Stimulated activated effector memory CD8-positive, alpha-beta T cell treated with anti-CD3 and anti-CD28 coated beads, Interleukin-12 subunit alpha, Interleukin-12 subunit beta, amount 100 ng/mL, for 72 hours (primary cell): ENCODE measurements at regions not wholly inside any gene's neighbourhood (a gene's known extent, or its start where the extent isn't known, plus 50 kb on each side); places are given as distances from the start of the nearest gene placed in this dataset.

Experiments used
- ATAC-seq: fragments of 150-1000 bp; cut with Tn5 transposase; 2 replicates; pipeline ENCODE4 v1.10.0; 2021
- DNase-seq, 2 donors: peaks; one replicate each; pipeline ENCODE4 v3.0.0; 2021 to 2022; ENCODE audit warnings: low spot score in 2 of 2
- H3K27ac Mint-ChIP-seq: one replicate; pipeline ENCODE4 v1.8.0; 2022; ENCODE audit warnings: mild to moderate bottlenecking, mixed read lengths
- H3K36me3 Mint-ChIP-seq: one replicate; pipeline ENCODE4 v1.8.0; 2022; ENCODE audit warnings: mild to moderate bottlenecking, mixed read lengths
- H3K4me1 Mint-ChIP-seq: one replicate; pipeline ENCODE4 v1.8.0; 2022; ENCODE audit warnings: mixed read lengths
- H3K4me3 Mint-ChIP-seq: one replicate; pipeline ENCODE4 v1.8.0; 2022; ENCODE audit warnings: mild to moderate bottlenecking, mixed read lengths
- H3K9me3 Mint-ChIP-seq: one replicate; pipeline ENCODE4 v1.8.0; 2022; ENCODE audit warnings: mixed read lengths

DNA sequence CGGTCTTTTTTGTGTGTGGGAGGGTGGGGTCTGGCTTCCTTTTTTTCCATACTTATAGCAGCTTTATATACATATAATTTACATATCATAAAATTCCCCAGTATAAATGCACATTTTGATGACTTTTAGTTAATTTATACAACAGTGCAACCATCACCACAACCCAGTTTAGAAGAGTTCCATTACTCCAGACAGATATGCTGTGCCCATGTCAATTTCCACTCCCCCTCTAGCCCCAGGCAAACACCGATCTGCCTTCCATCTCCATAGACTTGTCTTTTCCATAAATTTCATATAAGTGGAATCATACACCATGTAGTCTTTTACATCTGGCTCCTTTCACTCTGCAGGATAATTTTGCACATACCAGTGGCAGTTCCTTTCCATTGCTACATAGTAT lies 139.2 kb upstream of the SYT6 start:
- no peaks in the 10 kb centered on the region for H3K36me3 Mint-ChIP-seq
- H3K4me1 Mint-ChIP-seq, result peaks cover 14% of the 10 kb centered on the region
- no peak for DNase-seq
- H3K9me3 Mint-ChIP-seq, result no peaks in the 10 kb centered on the region
- H3K4me3 Mint-ChIP-seq, result no peak overlapping the region
- ATAC-seq, result no peak
- no peak overlapping the region for H3K27ac Mint-ChIP-seq

DNA sequence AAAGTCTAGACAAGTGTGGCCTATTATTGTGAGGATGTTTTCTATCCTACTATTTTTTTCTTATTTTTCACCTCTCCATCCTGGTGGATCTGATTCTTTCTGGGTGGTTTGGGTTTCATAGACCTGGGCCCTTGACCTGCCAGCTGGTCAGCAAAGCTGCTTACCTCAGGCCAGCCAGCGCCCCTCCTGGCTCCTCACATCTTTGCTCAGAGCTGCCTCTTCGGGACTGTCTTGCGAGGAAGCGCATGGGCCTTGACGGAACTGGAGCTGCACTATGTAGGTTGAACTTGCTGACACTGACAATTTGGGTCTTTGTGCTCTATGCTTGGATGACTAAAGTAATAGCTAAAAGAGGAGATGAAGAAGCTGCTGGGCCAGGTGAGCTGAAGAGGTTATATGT lies 138.5 kb upstream of the SYT6 start:
- ATAC-seq (no peak), DNase-seq (no peak)
- Mint-ChIP-seq H3K27ac (no peak overlapping the region), H3K4me1 (peaks cover 14% of the 10 kb centered on the region), H3K4me3 (no peak overlapping the region), H3K36me3 (no peaks in the 10 kb centered on the region), H3K9me3 (no peaks in the 10 kb centered on the region)

DNA sequence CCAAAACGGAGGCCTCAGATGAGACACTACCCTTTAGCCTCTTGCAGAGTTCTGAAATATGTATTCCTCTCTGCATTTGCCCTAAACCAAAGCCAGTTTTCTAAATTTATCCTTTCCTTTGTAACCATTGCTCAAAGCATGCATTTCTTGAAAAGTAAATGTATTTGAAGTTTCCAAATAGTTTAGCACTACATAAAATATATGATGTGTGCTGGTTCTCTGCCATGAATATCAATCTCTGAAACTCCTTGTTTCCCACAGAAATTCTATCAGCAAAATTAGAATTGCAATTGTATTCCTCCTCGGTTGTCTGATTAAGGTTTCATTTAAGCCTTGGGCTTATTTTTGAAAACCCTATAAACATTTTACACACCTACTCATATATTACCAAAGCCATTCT lies 137.1 kb upstream of the SYT6 start:
- Mint-ChIP-seq H3K4me3 (no peak overlapping the region), H3K4me1 (peaks cover 11% of the 10 kb centered on the region), H3K27ac (no peak overlapping the region), H3K9me3 (no peaks in the 10 kb centered on the region), H3K36me3 (no peaks in the 10 kb centered on the region)
- no peak for ATAC-seq
- no peak for DNase-seq

DNA sequence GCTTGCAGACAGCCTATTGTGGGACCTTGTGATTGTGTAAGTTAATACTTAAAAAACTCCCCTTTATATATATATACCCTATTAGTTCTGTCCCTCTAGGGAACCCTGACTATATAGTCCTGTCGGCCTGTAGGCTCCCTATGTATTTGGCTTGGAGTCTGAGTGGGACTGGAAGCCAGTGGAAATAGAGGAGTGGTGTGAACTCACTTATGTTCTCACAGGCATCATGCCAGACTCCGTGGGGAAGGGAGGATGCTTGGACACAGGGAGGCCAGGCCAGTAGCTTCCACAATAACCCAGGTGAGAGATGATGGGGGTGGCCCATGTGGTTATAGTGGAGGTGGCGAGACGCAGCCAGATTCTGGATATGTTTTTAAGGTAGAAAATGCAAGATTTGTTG lies 136.7 kb upstream of the SYT6 start:
- Mint-ChIP-seq H3K4me1 (peaks cover 11% of the 10 kb centered on the region), H3K27ac (no peak overlapping the region), H3K9me3 (no peaks in the 10 kb centered on the region), H3K36me3 (no peaks in the 10 kb centered on the region), H3K4me3 (no peak overlapping the region)
- no peak for DNase-seq
- ATAC-seq, result no peak

DNA sequence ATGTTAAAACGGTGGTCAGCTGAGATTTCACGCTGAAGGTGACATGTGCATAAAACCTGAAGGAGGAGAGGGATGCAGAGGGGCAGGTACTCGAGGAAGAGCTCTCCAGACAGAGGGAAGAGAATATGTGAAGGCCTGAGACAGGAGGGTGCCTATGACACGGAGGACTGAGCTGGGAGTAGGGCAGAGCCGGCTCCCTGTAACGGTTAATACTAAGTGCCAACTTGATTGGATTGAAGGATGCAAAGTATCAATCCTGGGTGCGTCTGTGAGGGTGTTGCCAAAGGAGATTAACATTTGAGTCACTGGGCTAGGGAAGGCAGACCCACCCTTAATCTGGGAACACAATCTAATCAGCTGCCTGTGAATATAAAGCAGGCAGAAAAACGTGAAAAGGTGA lies 136.2 kb upstream of the SYT6 start:
- Mint-ChIP-seq H3K4me3 (no peak overlapping the region), H3K9me3 (no peaks in the 10 kb centered on the region), H3K4me1 (peaks cover 11% of the 10 kb centered on the region), H3K27ac (no peak overlapping the region), H3K36me3 (no peaks in the 10 kb centered on the region)
- no peak for DNase-seq
- no peak for ATAC-seq

DNA sequence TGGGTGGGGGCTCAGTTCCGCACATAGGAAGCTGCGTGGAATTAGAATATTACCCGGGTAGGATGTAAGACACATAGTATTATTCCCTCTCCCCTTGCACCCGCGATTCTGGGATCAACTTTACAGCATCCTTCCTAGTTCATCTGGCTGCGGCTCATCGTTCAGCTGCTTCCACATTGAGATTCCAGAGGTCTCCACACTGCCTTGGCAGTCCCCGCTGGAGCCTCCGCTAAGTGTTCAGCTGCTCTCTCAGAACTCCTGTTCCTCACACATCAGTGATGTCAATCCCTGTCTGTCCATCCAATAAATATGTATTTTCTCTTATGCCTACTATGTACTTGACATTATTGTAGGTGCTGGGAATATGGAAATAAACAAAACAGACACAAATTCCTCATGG lies 135.6 kb upstream of the SYT6 start:
- Mint-ChIP-seq H3K4me1 (peaks cover 11% of the 10 kb centered on the region), H3K27ac (no peak overlapping the region), H3K9me3 (no peaks in the 10 kb centered on the region), H3K4me3 (no peak overlapping the region), H3K36me3 (no peaks in the 10 kb centered on the region)
- no peak for DNase-seq
- no peak for ATAC-seq

DNA sequence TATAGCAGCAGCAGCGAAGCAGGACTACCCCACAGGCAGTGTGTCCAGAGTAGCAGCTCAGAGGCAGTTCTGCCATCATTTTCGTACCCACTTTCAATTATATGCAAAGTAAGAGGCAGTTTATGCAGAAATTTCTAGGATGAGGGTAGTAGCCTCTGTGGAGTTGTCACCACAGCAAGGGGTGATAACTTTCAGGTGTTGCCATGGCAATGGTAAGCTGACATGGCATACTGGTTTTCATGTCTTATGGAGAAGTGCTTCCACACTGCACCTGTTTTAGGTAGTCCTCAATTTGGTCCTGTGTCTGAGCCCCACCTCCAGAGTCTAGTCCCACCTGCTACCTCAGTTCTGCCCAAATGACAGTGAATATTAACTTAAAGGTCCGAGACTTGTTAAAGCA lies 133.3 kb upstream of the SYT6 start:
- ATAC-seq, result no peak
- no peak for DNase-seq
- H3K9me3 Mint-ChIP-seq, result no peaks in the 10 kb centered on the region
- no peak overlapping the region for H3K4me3 Mint-ChIP-seq
- no peak overlapping the region for H3K27ac Mint-ChIP-seq
- H3K4me1 Mint-ChIP-seq, result peaks cover 11% of the 10 kb centered on the region
- no peaks in the 10 kb centered on the region for H3K36me3 Mint-ChIP-seq

DNA sequence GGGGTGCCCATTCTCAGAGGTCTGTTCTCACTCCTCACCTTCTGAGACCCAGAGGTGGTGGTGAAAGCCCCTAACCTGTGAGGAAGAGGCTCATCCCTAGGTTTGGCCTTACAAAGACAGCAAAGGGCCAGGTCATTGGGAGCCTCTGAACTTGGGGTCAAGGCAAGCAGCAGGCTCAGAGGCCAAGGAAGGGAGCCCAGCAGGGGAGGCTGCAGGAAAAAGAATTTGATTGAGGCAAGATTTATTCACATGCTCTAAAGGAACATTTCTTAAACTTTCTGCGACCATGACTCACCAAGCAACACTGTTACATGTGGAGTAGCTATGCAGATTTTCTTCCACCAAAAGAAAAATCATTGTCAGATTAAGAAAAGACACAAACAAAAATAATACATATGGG lies 132.5 kb upstream of the SYT6 start:
- Mint-ChIP-seq H3K4me3 (no peak overlapping the region), H3K4me1 (peaks cover 11% of the 10 kb centered on the region), H3K36me3 (no peaks in the 10 kb centered on the region), H3K27ac (no peak overlapping the region), H3K9me3 (no peaks in the 10 kb centered on the region)
- no peak for ATAC-seq
- DNase-seq, result no peak

DNA sequence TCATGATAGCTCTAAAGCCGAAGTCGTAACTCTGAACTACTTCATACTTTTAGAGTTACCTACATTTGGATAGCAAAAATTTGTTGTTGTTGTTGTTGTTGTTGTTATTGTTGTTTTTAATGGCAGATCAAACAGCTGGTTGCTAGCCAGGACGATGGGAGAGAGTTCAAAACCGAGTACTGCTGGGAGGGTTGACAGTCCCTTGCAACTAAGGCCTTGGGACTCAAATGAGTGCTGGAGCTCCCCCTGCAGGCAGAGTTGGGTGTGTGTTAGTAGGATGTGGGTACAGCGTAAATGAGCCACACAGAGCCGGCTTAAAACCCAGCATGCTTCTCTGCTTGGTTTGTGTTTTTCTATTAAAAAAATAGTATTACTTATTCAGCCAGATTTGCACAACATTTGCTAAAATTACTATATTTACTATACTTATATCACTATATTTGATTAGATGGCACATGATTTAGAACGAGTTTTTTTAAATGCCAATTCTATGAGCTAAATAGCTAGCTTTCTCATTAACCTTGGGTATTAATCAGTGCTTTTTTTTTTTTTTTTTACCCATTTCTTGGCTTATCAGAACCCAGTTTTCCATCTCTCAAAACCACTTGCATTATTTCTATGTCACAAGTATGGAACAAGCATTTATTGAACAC lies 129.2 kb upstream of the SYT6 start:
- H3K27ac Mint-ChIP-seq, result no peak overlapping the region

DNA sequence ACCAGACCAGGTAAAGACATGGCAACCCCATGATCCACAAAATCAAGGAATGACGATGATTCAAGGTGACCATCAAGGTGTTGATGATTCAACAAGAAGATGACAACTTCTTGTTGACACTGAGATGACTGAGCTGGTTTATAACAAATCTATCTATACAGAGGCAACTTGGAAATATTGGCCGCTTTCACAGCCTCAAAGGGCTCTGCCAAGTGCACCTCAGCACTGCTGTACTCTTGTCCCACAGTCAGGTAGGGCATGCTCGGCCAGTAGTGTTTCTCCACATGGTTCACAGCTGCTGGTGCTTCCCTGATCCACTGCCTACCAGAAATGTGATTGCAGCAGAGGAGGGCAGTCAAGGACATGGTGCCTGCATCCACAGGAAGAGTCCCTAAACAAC lies 125.2 kb upstream of the SYT6 start:
- Mint-ChIP-seq H3K9me3 (peaks cover 2% of the 10 kb centered on the region), H3K27ac (no peak overlapping the region), H3K36me3 (no peaks in the 10 kb centered on the region), H3K4me1 (no peaks in the 10 kb centered on the region), H3K4me3 (no peak overlapping the region)
- DNase-seq (no peak), ATAC-seq (no peak)

More for the DNA sequence above, 129.2 kb upstream of the SYT6 start:
- H3K36me3 Mint-ChIP-seq, result no peaks in the 10 kb centered on the region
- no peak overlapping the region for H3K4me3 Mint-ChIP-seq
- H3K9me3 Mint-ChIP-seq, result peaks cover 2% of the 10 kb centered on the region
- DNase-seq (peak; percentile 74 to 88), ATAC-seq (peak; percentile 98)
- peaks cover 4% of the 10 kb centered on the region for H3K4me1 Mint-ChIP-seq

DNA sequence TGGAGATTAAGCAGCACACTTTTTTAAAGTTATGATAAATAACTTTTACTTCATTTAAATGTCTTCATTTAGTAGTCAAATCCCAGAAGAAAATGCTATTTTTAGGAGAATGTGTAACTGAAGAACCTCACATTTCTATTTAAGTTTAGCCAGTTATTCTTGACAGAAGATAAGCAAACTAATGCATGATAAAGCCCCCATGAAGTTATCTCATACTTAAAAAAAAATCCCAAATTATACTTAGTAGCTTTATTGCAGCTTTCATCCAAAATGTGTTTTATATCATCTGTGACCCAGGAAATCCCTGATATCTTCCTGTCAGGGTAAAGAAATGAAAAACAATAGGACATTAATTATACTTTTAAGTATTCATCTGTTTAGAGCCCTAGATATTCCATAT lies 124.8 kb upstream of the SYT6 start:
- no peak for DNase-seq
- Mint-ChIP-seq H3K4me3 (no peak overlapping the region), H3K9me3 (peaks cover 2% of the 10 kb centered on the region), H3K4me1 (no peaks in the 10 kb centered on the region), H3K27ac (no peak overlapping the region), H3K36me3 (no peaks in the 10 kb centered on the region)
- ATAC-seq, result no peak

DNA sequence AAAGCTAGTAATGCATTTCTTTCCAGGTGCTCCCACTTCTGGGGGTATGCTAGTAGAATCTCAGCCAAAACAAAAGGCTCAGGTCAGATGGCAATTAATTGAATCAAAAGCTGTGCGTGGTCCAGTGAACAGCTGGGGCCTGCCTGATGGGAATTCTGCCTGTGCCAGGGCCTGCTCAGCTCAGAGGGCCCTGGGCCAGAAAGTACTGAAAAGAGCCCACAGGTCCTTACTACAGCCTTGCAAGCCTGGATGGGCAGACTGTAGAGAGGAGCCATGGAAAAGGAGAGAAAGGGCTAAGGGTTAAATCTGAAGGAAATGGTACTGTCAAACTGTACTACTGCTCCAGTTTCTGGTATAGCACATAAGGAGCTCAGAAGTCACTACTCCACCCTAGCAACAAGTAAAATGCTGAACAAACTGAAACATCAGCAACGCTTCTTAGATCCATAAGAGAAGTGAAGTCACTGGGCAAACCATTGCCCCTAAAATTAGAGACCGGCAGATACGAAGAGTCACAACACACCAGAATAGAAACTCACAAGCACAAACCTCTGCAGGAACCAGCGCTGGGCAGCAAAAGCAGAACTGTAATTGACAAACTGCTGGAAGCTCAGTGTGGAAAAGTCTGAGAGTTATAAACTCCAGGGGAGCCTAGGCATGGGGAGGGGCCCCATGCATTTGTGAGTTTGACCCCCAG lies 121.1 kb upstream of the SYT6 start:
- ATAC-seq, result no peak
- Mint-ChIP-seq H3K27ac (no peak overlapping the region), H3K36me3 (no peaks in the 10 kb centered on the region), H3K9me3 (peaks cover 2% of the 10 kb centered on the region), H3K4me3 (no peak overlapping the region), H3K4me1 (peaks cover 5% of the 10 kb centered on the region)
- no peak for DNase-seq

DNA sequence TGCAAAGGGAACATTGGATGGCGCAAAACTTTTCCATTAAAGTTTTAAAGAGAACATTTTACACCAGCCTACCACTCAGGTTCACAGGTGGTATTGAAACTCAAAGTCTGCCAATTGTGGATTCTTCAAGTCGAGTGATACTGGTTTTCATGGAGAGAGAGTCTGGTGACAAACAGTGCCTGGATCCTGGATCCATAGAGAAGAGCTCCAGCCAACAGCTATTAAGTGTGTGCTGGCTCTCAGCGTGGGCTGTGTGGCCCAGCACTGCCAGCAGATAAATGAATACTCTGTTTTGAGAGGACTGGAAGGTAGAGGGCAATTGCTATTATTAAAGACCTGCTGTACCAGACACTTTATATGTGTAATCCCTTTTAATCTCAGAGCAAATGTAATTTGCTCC lies 118.9 kb upstream of the SYT6 start:
- H3K36me3 Mint-ChIP-seq, result no peaks in the 10 kb centered on the region
- no peak for DNase-seq
- ATAC-seq, result no peak
- H3K27ac Mint-ChIP-seq, result no peak overlapping the region
- H3K9me3 Mint-ChIP-seq, result no peaks in the 10 kb centered on the region
- H3K4me1 Mint-ChIP-seq, result peaks cover 14% of the 10 kb centered on the region
- H3K4me3 Mint-ChIP-seq, result no peak overlapping the region

DNA sequence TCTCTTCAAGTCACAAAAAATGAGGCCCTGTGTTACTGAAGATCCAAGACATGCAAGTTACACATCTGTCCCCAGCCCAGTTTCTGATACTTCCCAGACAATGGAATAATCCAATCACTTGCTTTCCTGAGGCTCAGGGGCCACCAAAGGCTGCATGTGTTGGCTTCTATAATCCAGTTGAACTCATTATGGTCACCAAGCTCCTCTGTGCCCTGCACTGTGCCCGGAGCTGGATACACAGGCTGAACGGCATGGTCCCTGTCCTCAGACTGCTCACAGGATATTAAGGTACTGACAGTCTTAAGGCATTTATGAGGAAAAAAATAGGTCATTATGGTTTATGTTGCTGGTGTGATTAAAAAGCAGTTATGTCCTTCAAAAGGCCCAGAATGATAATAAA lies 117.0 kb upstream of the SYT6 start:
- no peak for ATAC-seq
- H3K36me3 Mint-ChIP-seq, result no peaks in the 10 kb centered on the region
- peaks cover 14% of the 10 kb centered on the region for H3K4me1 Mint-ChIP-seq
- no peak for DNase-seq
- peaks cover 2% of the 10 kb centered on the region for H3K9me3 Mint-ChIP-seq
- H3K4me3 Mint-ChIP-seq, result no peak overlapping the region
- H3K27ac Mint-ChIP-seq, result no peak overlapping the region

DNA sequence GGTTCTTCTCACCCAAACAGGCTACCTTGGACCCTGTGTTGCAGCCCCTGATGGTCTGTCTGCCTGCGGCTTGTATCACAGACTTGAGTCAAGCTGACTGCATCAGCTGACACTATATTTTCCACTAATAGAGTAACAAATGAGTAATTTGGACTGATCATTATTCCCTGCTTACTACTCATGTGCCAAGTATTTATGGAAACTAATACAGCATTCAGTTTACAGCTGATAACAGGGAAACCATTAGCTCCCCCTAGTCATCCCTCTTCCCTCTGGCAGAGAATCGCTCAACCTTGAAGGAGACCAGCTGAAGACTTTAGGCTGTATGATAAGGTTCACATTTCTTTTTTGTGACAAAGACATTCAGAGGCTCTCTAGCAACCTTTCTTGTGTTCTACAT lies 116.6 kb upstream of the SYT6 start:
- DNase-seq (no peak), ATAC-seq (no peak)
- peaks cover 14% of the 10 kb centered on the region for H3K4me1 Mint-ChIP-seq
- no peak overlapping the region for H3K4me3 Mint-ChIP-seq
- no peak overlapping the region for H3K27ac Mint-ChIP-seq
- H3K9me3 Mint-ChIP-seq, result peaks cover 2% of the 10 kb centered on the region
- no peaks in the 10 kb centered on the region for H3K36me3 Mint-ChIP-seq

DNA sequence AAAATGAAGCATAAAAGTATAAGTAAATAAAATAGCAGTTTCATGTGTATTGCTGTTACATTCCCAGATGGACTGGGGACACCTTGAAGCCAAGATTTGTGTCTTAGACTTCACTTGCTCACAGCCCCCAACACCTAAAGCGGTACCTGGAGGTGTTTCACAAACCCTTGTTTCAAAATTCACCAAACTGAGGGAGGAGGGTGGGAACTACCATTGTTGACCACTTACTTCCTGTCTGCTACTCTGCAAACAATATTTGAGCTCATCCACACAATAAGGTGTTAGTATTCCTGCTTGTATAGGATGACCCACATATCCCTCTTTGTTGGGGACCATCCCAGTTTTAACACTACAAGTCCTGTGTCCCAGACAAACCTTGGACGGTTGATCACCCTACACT lies 115.9 kb upstream of the SYT6 start:
- no peak overlapping the region for H3K27ac Mint-ChIP-seq
- H3K9me3 Mint-ChIP-seq, result peaks cover 2% of the 10 kb centered on the region
- no peak overlapping the region for H3K4me3 Mint-ChIP-seq
- no peaks in the 10 kb centered on the region for H3K36me3 Mint-ChIP-seq
- DNase-seq, result no peak
- peaks cover 14% of the 10 kb centered on the region for H3K4me1 Mint-ChIP-seq
- no peak for ATAC-seq
